ENCODE measurements at regions not wholly inside any gene's neighbourhood (a gene's known extent, or its start where the extent isn't known, plus 50 kb on each side); places are given as distances from the start of the nearest gene placed in this dataset.

- TF ChIP-seq NR2C2 (CRISPR knock-in tag; IDR thresholded peaks at IDR 0.05) (no peak), CTCF (IDR thresholded peaks at IDR 0.05) (no peak), CREB1 (CRISPR knock-in tag; IDR thresholded peaks at IDR 0.05) (no peak), PRRX2 (CRISPR knock-in tag; IDR thresholded peaks at IDR 0.05) (no peak), SP1 (CRISPR knock-in tag; conservative IDR thresholded peaks at IDR 0.05) (no peak), ATF1 (CRISPR knock-in tag; IDR thresholded peaks at IDR 0.05) (no peak), ZNF317 (CRISPR knock-in tag; IDR thresholded peaks at IDR 0.05; ENCODE audit: borderline replicate concordance, low read depth) (no peak), ESRRA (CRISPR knock-in tag; IDR thresholded peaks at IDR 0.05; ENCODE audit: borderline replicate concordance) (no peak), FOXP4 (CRISPR knock-in tag; IDR thresholded peaks at IDR 0.05) (no peak)
Observed at GRCh38 chrY:15978503-15978902, 1454.2 kb downstream of the NLGN4Y start.
